Lung (tissue), 11 donors: ENCODE measurements at regions not wholly inside any gene's neighbourhood (a gene's known extent, or its start where the extent isn't known, plus 50 kb on each side); places are given as distances from the start of the nearest gene placed in this dataset.

Experiments
- ATAC-seq: fragments of 200-7000 bp; cut with Tn5 transposase; one replicate; pipeline ENCODE4 v1.9.1; 2020; ENCODE audit warnings: moderate number of reproducible peaks; ENCODE audit not compliant: insufficient read depth, low FRiP score
- DNase-seq, 3 donors: peaks; one replicate each; pipeline ENCODE4 v3.0.0-alpha.2; 2013 to 2017
- H3K27ac ChIP-seq, 2 donors: one replicate each; pipeline ENCODE4 v1.5.1; 2013; ENCODE audit warnings: mild to moderate bottlenecking in 2 of 2, moderate library complexity in 2 of 2, control low read depth in 1 of 2, inconsistent platforms in 1 of 2, low read depth in 1 of 2, low read length in 1 of 2
- H3K27me3 ChIP-seq, 3 donors: one replicate each; pipeline ENCODE4 v1.5.1; 2013; ENCODE audit warnings: low read length in 2 of 3; ENCODE audit not compliant: control insufficient read depth in 3 of 3, insufficient read depth in 3 of 3
- H3K36me3 ChIP-seq, 4 donors: one replicate each; pipeline ENCODE4 v1.5.1; 2013; ENCODE audit warnings: low read length in 4 of 4, mild to moderate bottlenecking in 1 of 4, moderate library complexity in 1 of 4; ENCODE audit not compliant: control insufficient read depth in 4 of 4, insufficient read depth in 4 of 4
- H3K4me1 ChIP-seq, 5 donors: one replicate each; pipeline ENCODE4 v1.5.1; 2013; ENCODE audit warnings: low read length in 5 of 5, mild to moderate bottlenecking in 2 of 5, moderate library complexity in 1 of 5; ENCODE audit not compliant: control insufficient read depth in 5 of 5, insufficient read depth in 5 of 5
- H3K4me3 ChIP-seq: one replicate; pipeline ENCODE4 v1.5.1; 2013; ENCODE audit warnings: mild to moderate bottlenecking, control low read depth, moderate library complexity
- H3K9ac ChIP-seq, 2 donors: one replicate each; pipeline ENCODE4 v1.5.1; 2013; ENCODE audit warnings: low read length in 2 of 2, control low read depth in 1 of 2; ENCODE audit not compliant: insufficient read depth in 1 of 2
- H3K9me3 ChIP-seq, 4 donors: one replicate each; pipeline ENCODE4 v1.5.1; 2013; ENCODE audit warnings: low read length in 3 of 4, mild to moderate bottlenecking in 1 of 4, moderate library complexity in 1 of 4; ENCODE audit not compliant: control insufficient read depth in 4 of 4, insufficient read depth in 3 of 4
- WGBS, 2 donors: extraction: QIAGEN DNeasy Blood & Tissue Kit; methylation state at CpG; one replicate each; pipeline ENCODE4 v1.1.7; 2013; 5-methylcytosine and 5-hydroxymethylcytosine counted together
- TF ChIP-seq, protein P1 (sequence below): IDR thresholded peaks from 2 replicates; pipeline ENCODE4 v1.5.1; 2012; ENCODE audit warnings: mild to moderate bottlenecking; ENCODE audit errors: control extremely low read depth, extremely low read depth
- donor health status: control.
- donor health status: control.
- donor health status: Bipolar disorder and iron deficiency.
- donor health status: healthy.
- donor health status: DM: yes; HTN: yes; CAD: no.

DNA sequence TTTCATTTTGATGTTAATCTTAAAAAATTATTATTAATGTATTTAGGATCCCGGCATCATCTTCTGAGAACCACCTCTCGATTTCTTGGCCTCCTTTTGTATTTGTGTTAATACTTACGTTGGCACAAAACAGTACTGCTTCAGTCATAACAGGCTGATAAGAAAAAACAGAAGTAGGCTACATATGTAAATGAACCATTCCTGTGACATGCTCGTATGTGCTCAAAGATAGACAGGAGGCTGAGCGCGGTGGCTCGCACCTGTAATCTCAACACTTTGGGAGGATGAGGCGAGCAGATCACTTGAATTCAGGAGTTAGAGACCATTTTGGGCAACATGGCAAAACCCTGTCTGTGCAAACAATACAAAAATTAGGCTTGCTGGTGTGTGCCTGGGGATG, 109.4 kb upstream of the H2AZ1 start:
- H3K36me3 ChIP-seq = no peaks in the 10 kb centered on the region
- H3K4me1 ChIP-seq = no peaks in the 10 kb centered on the region
- H3K27me3 ChIP-seq = no peaks in the 10 kb centered on the region
- ATAC-seq = no peak
- DNase-seq = no peak
- TF ChIP-seq, protein P1, sequence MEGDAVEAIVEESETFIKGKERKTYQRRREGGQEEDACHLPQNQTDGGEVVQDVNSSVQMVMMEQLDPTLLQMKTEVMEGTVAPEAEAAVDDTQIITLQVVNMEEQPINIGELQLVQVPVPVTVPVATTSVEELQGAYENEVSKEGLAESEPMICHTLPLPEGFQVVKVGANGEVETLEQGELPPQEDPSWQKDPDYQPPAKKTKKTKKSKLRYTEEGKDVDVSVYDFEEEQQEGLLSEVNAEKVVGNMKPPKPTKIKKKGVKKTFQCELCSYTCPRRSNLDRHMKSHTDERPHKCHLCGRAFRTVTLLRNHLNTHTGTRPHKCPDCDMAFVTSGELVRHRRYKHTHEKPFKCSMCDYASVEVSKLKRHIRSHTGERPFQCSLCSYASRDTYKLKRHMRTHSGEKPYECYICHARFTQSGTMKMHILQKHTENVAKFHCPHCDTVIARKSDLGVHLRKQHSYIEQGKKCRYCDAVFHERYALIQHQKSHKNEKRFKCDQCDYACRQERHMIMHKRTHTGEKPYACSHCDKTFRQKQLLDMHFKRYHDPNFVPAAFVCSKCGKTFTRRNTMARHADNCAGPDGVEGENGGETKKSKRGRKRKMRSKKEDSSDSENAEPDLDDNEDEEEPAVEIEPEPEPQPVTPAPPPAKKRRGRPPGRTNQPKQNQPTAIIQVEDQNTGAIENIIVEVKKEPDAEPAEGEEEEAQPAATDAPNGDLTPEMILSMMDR = no peak
- H3K4me3 ChIP-seq = no peak overlapping the region
- H3K27ac ChIP-seq = no peak overlapping the region
- WGBS, 2 donors = 92% methylated on average over 8 of the region's 8 CpGs
- no peak overlapping the region for H3K9ac ChIP-seq
- no peaks in the 10 kb centered on the region for H3K9me3 ChIP-seq

DNA sequence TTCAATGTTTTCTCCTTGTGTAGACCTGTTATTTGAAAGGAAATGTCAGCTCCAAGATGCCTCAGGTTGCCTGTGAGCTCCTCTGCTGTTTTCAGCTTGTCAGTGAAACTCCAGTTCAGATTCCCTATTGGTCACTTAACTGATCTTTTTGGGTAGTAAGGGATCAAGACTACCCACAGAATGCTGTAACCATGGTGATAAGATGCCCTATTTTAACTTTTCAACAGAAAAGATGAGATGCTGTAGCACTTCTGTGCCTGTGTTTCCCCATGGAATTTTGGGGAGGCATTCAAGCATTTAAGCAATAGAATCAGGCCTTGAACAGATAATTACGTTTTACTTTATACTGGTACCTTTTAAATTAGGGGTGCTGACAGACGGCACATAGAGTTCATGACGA, 106.6 kb upstream of the H2AZ1 start:
- H3K9ac ChIP-seq = no peak overlapping the region
- no peaks in the 10 kb centered on the region for H3K36me3 ChIP-seq
- ATAC-seq = no peak
- WGBS, 2 donors = 90 to 92% methylated on average over 3 of the region's 3 CpGs
- H3K27me3 ChIP-seq = no peaks in the 10 kb centered on the region
- no peak overlapping the region for H3K27ac ChIP-seq
- TF ChIP-seq, protein P1 = no peak
- H3K4me3 ChIP-seq = no peak overlapping the region
- DNase-seq = no peak
- peaks cover 0 to under 1% (median 0%) of the 10 kb centered on the region in 4 donors for H3K9me3 ChIP-seq
- H3K4me1 ChIP-seq = no peaks in the 10 kb centered on the region

DNA sequence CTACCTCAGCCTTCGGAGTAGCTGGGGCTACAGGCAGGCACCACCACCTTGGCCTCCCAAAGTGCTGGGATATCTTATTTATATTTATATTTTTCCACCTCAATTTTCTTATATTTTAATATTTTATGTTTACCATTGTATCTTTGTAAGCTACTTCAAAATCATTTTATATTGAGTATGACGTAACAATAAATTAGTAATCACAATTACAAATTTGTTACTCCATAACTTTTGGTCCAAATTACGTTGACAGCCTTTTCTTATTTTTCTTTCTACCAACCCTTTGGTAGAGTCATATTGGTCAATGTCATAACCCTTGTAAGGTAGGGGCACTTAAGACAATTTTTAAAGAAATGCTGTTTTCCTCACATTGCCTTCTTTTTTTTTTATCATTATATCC, 104.0 kb upstream of the H2AZ1 start:
- no peak overlapping the region for H3K9ac ChIP-seq
- DNase-seq (no peak), ATAC-seq (no peak)
- TF ChIP-seq, protein P1 = no peak
- H3K27ac ChIP-seq = no peak overlapping the region
- WGBS, 2 donors = 90% methylated on average over 3 of the region's 3 CpGs
- H3K27me3 ChIP-seq = no peaks in the 10 kb centered on the region
- H3K4me1 ChIP-seq = no peaks in the 10 kb centered on the region
- peaks cover 0 to 2% (median 0%) of the 10 kb centered on the region in 4 donors for H3K9me3 ChIP-seq
- no peak overlapping the region for H3K4me3 ChIP-seq
- no peaks in the 10 kb centered on the region for H3K36me3 ChIP-seq

DNA sequence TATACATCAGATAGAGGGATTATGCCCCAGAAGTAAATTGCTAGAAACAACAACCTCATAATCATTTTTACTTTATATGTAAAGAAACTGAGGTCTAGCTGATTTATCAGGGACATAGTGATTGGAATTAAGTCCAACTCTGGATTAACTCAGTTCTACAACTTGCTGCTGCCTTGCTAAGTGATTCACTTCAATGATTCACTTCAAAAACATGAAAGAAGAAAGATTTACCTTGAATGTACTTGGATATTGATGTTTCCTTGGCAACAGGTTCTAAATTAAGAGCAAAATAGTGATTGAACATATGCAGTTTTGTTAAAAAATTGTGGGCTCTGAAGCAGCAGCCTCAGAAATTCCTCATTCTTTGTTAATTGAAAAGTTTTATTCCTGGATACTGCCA, 99.8 kb upstream of the H2AZ1 start:
- peaks cover 0 to 2% (median 0%) of the 10 kb centered on the region in 4 donors for H3K9me3 ChIP-seq
- no peaks in the 10 kb centered on the region for H3K27me3 ChIP-seq
- no peak overlapping the region for H3K4me3 ChIP-seq
- no peak for ATAC-seq
- TF ChIP-seq, protein P1 = no peak
- H3K36me3 ChIP-seq = no peaks in the 10 kb centered on the region
- no peak for DNase-seq
- H3K9ac ChIP-seq = no peak overlapping the region
- H3K4me1 ChIP-seq = no peaks in the 10 kb centered on the region
- H3K27ac ChIP-seq = no peak overlapping the region
